IMR-90 (cell line): ENCODE measurements at regions not wholly inside any gene's neighbourhood (a gene's known extent, or its start where the extent isn't known, plus 50 kb on each side); places are given as distances from the start of the nearest gene placed in this dataset.

Source experiments
- ATAC-seq: fragments of 200-7000 bp; cut with Tn5 transposase; 2 replicates; pipeline ENCODE4 v1.9.1; 2020; ENCODE audit warnings: low read depth, mild to moderate bottlenecking, moderate library complexity
- BruUV-seq: library from RNA; stranded (reverse); fragments of 400-500 nt; replicated peaks from 2 replicates; lab custom pipeline; 2021; lab: Mats Ljungman, UMichigan
- CTCF ChIA-PET: fragments of 300-600 bp; formaldehyde crosslinking; extraction: SDS; loops from one replicate; lab custom pipeline; 2021; ENCODE audit warnings: antibody characterized with exemption; lab: Yijun Ruan, JAX
- POLR2A ChIA-PET: fragments of 300-600 bp; sonication (Branson Sonifier 250); formaldehyde crosslinking; loops from one replicate; lab custom pipeline; 2022; ENCODE audit warnings: antibody characterized with exemption; ENCODE audit not compliant: unreplicated experiment; lab: Charles Lee
- DNase-seq: peaks from one replicate; pipeline ENCODE4 v3.0.0; 2013
- H2AFZ ChIP-seq: replicated peaks from 2 replicates; pipeline ENCODE3; 2013; ENCODE audit warnings: low read length, mild to moderate bottlenecking; ENCODE audit not compliant: poor library complexity
- H2AK5ac ChIP-seq: 2 replicates; pipeline ENCODE4 v1.6.1; 2013; ENCODE audit warnings: low read depth, low read length, inconsistent platforms
- H2AK9ac ChIP-seq: replicated peaks from 2 replicates; pipeline ENCODE3; 2013; ENCODE audit warnings: mild to moderate bottlenecking, low read depth, low read length, moderate library complexity; ENCODE audit not compliant: poor library complexity
- H2BK120ac ChIP-seq: 2 replicates; pipeline ENCODE4 v1.6.1; 2013; ENCODE audit warnings: low read depth, low read length, inconsistent platforms
- H2BK15ac ChIP-seq: 3 replicates; pipeline ENCODE4 v1.6.1; 2013; ENCODE audit warnings: low read depth, low read length, inconsistent platforms
- H2BK20ac ChIP-seq: 2 replicates; pipeline ENCODE4 v1.6.1; 2013; ENCODE audit warnings: low read depth, mild to moderate bottlenecking, inconsistent platforms, low read length, moderate library complexity
- H2BK5ac ChIP-seq: 2 replicates; pipeline ENCODE4 v1.6.1; 2013; ENCODE audit warnings: mild to moderate bottlenecking, low read depth, low read length, inconsistent platforms; ENCODE audit not compliant: poor library complexity, severe bottlenecking
- H3K14ac ChIP-seq: replicated peaks from 2 replicates; pipeline ENCODE4 v1.6.1; 2013; ENCODE audit warnings: low read depth, low read length, inconsistent platforms
- H3K18ac ChIP-seq: 2 replicates; pipeline ENCODE4 v1.6.1; 2013; ENCODE audit warnings: low read depth, low read length, control low read depth
- H3K23ac ChIP-seq: 2 replicates; pipeline ENCODE4 v1.6.1; 2013; ENCODE audit warnings: low read depth, low read length, inconsistent platforms
- H3K27ac ChIP-seq: 2 replicates; pipeline ENCODE4 v1.5.1; 2013; ENCODE audit warnings: mild to moderate bottlenecking, control low read depth, low read length; ENCODE audit not compliant: insufficient read depth
- H3K27me3 ChIP-seq: 2 replicates; pipeline ENCODE4 v1.6.1; 2013; ENCODE audit warnings: low read length; ENCODE audit not compliant: control insufficient read depth, insufficient read depth
- H3K36me3 ChIP-seq: 2 replicates; pipeline ENCODE4 v1.6.1; 2013; ENCODE audit warnings: low read length, mixed read lengths; ENCODE audit not compliant: control insufficient read depth, insufficient read depth
- H3K4ac ChIP-seq: 2 replicates; pipeline ENCODE4 v1.6.1; 2013; ENCODE audit warnings: low read depth, low read length, inconsistent platforms
- H3K4me1 ChIP-seq: 2 replicates; pipeline ENCODE4 v1.6.1; 2013; ENCODE audit warnings: low read length, mixed read lengths; ENCODE audit not compliant: control insufficient read depth, insufficient read depth
- H3K4me2 ChIP-seq: 2 replicates; pipeline ENCODE4 v1.6.1; 2013; ENCODE audit warnings: low read depth, mild to moderate bottlenecking, control low read depth, low read length, moderate library complexity
- H3K4me3 ChIP-seq: 2 replicates; pipeline ENCODE4 v1.5.1; 2013; ENCODE audit warnings: low read depth, mild to moderate bottlenecking, control low read depth, low read length, moderate library complexity; ENCODE audit not compliant: insufficient read depth
- H3K56ac ChIP-seq: 2 replicates; pipeline ENCODE4 v1.6.1; 2013; ENCODE audit warnings: low read length, inconsistent platforms; ENCODE audit not compliant: insufficient read depth; ENCODE audit errors: extremely low read depth
- H3K79me1 ChIP-seq, 2 experiments: 2 replicates each; pipeline ENCODE4 v1.6.1; 2013; ENCODE audit warnings: low read length in 2 of 2, inconsistent platforms in 1 of 2, low read depth in 1 of 2
- H3K9ac ChIP-seq: 2 replicates; pipeline ENCODE4 v1.6.1; 2013; ENCODE audit warnings: low read depth, low read length, control low read depth
- H3K9me1 ChIP-seq: 2 replicates; pipeline ENCODE4 v1.6.1; 2013; ENCODE audit warnings: low read length, inconsistent platforms; ENCODE audit not compliant: insufficient read depth
- H3K9me3 ChIP-seq: 2 replicates; pipeline ENCODE4 v1.6.1; 2013; ENCODE audit warnings: low read length; ENCODE audit not compliant: control insufficient read depth, insufficient read depth
- H4K20me1 ChIP-seq: 2 replicates; pipeline ENCODE4 v1.6.1; 2013; ENCODE audit warnings: low read length, inconsistent platforms; ENCODE audit not compliant: insufficient read depth
- H4K5ac ChIP-seq: 2 replicates; pipeline ENCODE4 v1.6.1; 2013; ENCODE audit warnings: mild to moderate bottlenecking, low read depth, low read length, control low read depth
- H4K8ac ChIP-seq, 2 experiments: 2 replicates each; pipeline ENCODE4 v1.6.1; 2013; ENCODE audit warnings: low read depth in 2 of 2, low read length in 2 of 2, control low read depth in 1 of 2, inconsistent platforms in 1 of 2
- H4K91ac ChIP-seq: 2 replicates; pipeline ENCODE4 v1.6.1; 2013; ENCODE audit warnings: low read depth, low read length, inconsistent platforms; ENCODE audit not compliant: insufficient read depth
- BHLHE40 ChIP-seq: fragments of 150-350 bp; IDR thresholded peaks from 2 replicates; pipeline ENCODE4 v1.6.1; 2016; ENCODE audit warnings: mild to moderate bottlenecking, low read depth, low read length
- CEBPB ChIP-seq: IDR thresholded peaks from 2 replicates; pipeline ENCODE4 v1.6.1; 2012; ENCODE audit warnings: low read depth, low read length, improper control_type of control experiment
- CHD1 ChIP-seq: IDR thresholded peaks from 2 replicates; pipeline ENCODE4 v1.6.1; 2012; ENCODE audit warnings: low read depth, low read length, improper control_type of control experiment
- FOS ChIP-seq: fragments of 150-350 bp; IDR thresholded peaks from 2 replicates; pipeline ENCODE4 v1.6.1; 2016; ENCODE audit warnings: low read depth, low read length
- MAFK ChIP-seq: IDR thresholded peaks from 2 replicates; pipeline ENCODE4 v1.6.1; 2012; ENCODE audit warnings: low read depth, low read length, improper control_type of control experiment
- MXI1 ChIP-seq: IDR thresholded peaks from 2 replicates; pipeline ENCODE4 v1.6.1; 2012; ENCODE audit warnings: low read depth, mild to moderate bottlenecking, low read length, moderate library complexity, borderline replicate concordance
- NFE2L2 ChIP-seq: fragments of 150-350 bp; IDR thresholded peaks from 2 replicates; pipeline ENCODE4 v1.6.1; 2016; ENCODE audit warnings: low read depth, mild to moderate bottlenecking, low read length
- POLR2A ChIP-seq: IDR thresholded peaks from 2 replicates; pipeline ENCODE4 v1.6.1; 2012; ENCODE audit warnings: mild to moderate bottlenecking, low read depth, low read length
- RFX5 ChIP-seq: IDR thresholded peaks from 2 replicates; pipeline ENCODE4 v1.8.0; 2012; ENCODE audit warnings: low read depth, mild to moderate bottlenecking, low read length, moderate library complexity
- SMC3 ChIP-seq: fragments of 150-350 bp; IDR thresholded peaks from 2 replicates; pipeline ENCODE4 v1.6.1; 2016; ENCODE audit warnings: low read depth, mild to moderate bottlenecking, antibody characterized with exemption, low read length, moderate library complexity
- WGBS, 2 experiments: methylation state at CpG; one replicate each; pipeline versions ENCODE4 v1.1.5 to v1.1.7; 2013; ENCODE audit warnings: missing lambda C conversion rate in 2 of 2; ENCODE audit not compliant: insufficient read length in 1 of 2; ENCODE audit errors: extremely low coverage in 2 of 2; 5-methylcytosine and 5-hydroxymethylcytosine counted together
- dilution Hi-C: fragments of 300-500 bp; cut with HindIII; formaldehyde crosslinking; loops from one replicate; pipeline ENCODE4 v1.14.3; 2018; ENCODE audit warnings: low sequenced_read_pairs; ENCODE audit not compliant: unreplicated experiment
- in situ Hi-C: fragments of 300-500 bp; cut with MboI; formaldehyde crosslinking; loops from 3 replicates; pipeline ENCODE4 v1.14.3; 2019; ENCODE audit warnings: low sequenced_read_pairs, inconsistent platforms, mixed read lengths
- intact Hi-C: fragments of 100-400 bp; cut with micrococcal nuclease; formaldehyde crosslinking; loops from 2 replicates; pipeline ENCODE4 v1.10.0; 2022
- TF ChIP-seq, protein P1 (sequence below): conservative IDR thresholded peaks from 2 replicates; pipeline ENCODE4 v1.5.1; 2012; ENCODE audit warnings: mild to moderate bottlenecking, low read depth, low read length, improper control_type of control experiment
- TF ChIP-seq, protein P2 (sequence below): fragments of 150-350 bp; IDR thresholded peaks from 2 replicates; pipeline ENCODE4 v1.6.1; 2016; ENCODE audit warnings: low read depth, mild to moderate bottlenecking, low read length, moderate library complexity, borderline replicate concordance

DNA sequence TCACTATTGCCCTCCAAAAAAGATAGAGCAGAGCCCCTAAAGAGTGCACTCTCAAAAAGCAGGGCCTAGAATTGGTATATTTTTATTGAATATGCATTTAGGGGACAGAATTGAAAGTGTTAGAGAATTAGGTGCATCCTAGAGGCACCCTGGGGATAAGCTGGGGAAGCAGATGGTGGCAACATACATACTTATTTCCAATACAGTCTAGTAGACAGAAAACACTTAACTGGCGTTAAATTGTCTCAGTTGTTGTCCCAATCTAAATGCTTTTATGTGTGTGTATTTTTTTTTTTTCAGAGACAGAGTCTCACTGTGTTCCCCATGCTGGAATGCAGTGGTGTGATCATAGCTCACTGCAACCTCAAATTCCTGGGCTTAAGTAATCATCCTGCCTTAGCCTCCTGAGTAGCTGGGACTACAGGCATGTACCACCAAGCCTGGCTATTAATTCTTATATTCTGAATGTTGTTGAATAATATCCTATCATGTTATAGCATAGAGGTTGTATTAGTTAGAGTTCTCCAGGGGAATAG, 481.8 kb downstream of the GRXCR1 start:
- ChIA-PET POLR2A (no interaction called here), CTCF (no interaction called here)
- Histone ChIP-seq H2BK20ac (no peak overlapping the region), H2AK9ac (no peak overlapping the region), H2AFZ (no peak overlapping the region), H3K18ac (no peak overlapping the region), H3K79me1 (no peaks in the 10 kb centered on the region), H4K20me1 (no peaks in the 10 kb centered on the region), H3K9me1 (no peaks in the 10 kb centered on the region), H3K4me2 (no peak overlapping the region), H2AK5ac (no peak overlapping the region), H3K4me3 (no peak overlapping the region), H3K9me3 (no peaks in the 10 kb centered on the region), H2BK5ac (no peak overlapping the region), H4K5ac (no peak overlapping the region), H3K27me3 (no peaks in the 10 kb centered on the region), H3K23ac (no peak overlapping the region), H3K36me3 (no peaks in the 10 kb centered on the region), H2BK120ac (no peak overlapping the region), H3K9ac (no peak overlapping the region), H3K14ac (no peak overlapping the region), H4K91ac (no peak overlapping the region), H4K8ac (no peak overlapping the region), H3K4me1 (no peaks in the 10 kb centered on the region), H3K27ac (no peak overlapping the region), H3K56ac (no peak overlapping the region), H3K4ac (no peak overlapping the region), H2BK15ac (no peak overlapping the region)
- peak; percentile 4 for DNase-seq
- in situ Hi-C loops, result no loop called here
- ATAC-seq, result no peak
- dilution Hi-C loops, result no loop called here
- no CpG with 5 or more reads among the region's 1 CpG for WGBS, 2 experiments
- TF ChIP-seq FOS, result no peak
- no peak for TF ChIP-seq NFE2L2
- no peak for TF ChIP-seq CEBPB
- TF ChIP-seq, protein P1, sequence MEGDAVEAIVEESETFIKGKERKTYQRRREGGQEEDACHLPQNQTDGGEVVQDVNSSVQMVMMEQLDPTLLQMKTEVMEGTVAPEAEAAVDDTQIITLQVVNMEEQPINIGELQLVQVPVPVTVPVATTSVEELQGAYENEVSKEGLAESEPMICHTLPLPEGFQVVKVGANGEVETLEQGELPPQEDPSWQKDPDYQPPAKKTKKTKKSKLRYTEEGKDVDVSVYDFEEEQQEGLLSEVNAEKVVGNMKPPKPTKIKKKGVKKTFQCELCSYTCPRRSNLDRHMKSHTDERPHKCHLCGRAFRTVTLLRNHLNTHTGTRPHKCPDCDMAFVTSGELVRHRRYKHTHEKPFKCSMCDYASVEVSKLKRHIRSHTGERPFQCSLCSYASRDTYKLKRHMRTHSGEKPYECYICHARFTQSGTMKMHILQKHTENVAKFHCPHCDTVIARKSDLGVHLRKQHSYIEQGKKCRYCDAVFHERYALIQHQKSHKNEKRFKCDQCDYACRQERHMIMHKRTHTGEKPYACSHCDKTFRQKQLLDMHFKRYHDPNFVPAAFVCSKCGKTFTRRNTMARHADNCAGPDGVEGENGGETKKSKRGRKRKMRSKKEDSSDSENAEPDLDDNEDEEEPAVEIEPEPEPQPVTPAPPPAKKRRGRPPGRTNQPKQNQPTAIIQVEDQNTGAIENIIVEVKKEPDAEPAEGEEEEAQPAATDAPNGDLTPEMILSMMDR, result no peak
- TF ChIP-seq SMC3, result no peak
- no peak for TF ChIP-seq CHD1
- TF ChIP-seq BHLHE40, result no peak
- TF ChIP-seq RFX5, result no peak
- TF ChIP-seq MAFK, result no peak
- no peak for TF ChIP-seq POLR2A
- no peak for TF ChIP-seq MXI1
- TF ChIP-seq, protein P2, sequence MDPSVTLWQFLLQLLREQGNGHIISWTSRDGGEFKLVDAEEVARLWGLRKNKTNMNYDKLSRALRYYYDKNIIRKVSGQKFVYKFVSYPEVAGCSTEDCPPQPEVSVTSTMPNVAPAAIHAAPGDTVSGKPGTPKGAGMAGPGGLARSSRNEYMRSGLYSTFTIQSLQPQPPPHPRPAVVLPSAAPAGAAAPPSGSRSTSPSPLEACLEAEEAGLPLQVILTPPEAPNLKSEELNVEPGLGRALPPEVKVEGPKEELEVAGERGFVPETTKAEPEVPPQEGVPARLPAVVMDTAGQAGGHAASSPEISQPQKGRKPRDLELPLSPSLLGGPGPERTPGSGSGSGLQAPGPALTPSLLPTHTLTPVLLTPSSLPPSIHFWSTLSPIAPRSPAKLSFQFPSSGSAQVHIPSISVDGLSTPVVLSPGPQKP, result no peak
- no TSS peak for BruUV-seq
- intact Hi-C loops, result no loop called here
